T-helper 9 cell (primary cell): ENCODE measurements at regions not wholly inside any gene's neighbourhood (a gene's known extent, or its start where the extent isn't known, plus 50 kb on each side); places are given as distances from the start of the nearest gene placed in this dataset.

Experiments
- DNase-seq: peaks from one replicate; pipeline ENCODE4 v3.0.0-alpha.2; 2020

DNA sequence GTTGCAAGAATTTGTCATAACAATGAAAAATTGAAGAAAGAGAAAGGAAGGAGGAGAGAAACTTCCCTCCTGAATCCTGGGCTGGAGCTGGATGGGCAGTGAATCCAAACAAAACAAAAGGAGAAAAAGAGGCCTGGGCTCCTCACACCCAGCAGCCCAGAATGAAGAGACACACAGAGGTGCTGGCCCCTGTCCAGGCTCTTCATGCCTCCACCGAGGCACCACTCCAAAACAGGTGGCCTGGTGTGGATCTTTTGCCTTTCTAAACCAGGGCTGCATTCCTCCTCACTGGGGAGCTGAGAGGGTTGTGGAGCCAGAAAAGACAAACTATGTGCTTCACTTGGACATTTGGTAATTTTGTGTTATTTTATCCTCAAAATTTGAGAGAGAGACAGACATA, 76.0 kb downstream of the FAM124B start:
- no peak for DNase-seq

DNA sequence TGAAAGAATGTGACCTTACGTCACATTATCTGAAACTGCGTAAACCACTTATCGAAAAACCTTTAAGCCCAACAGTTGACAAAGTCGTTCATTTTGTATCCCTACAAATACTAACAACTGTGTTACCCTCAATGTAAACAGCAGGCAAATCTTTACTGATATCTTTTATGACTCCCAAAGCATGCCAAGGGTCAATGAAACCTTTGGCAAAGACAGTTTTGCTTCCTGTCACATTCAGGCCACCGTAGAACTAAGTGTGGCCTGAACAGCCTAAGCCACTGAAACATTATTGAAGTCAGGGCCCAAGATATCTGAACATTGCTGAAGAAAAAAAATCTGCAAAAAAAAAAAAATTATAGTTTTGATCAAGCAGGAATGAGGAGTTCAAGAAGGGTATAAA, 77.3 kb downstream of the FAM124B start:
- DNase-seq = no peak

DNA sequence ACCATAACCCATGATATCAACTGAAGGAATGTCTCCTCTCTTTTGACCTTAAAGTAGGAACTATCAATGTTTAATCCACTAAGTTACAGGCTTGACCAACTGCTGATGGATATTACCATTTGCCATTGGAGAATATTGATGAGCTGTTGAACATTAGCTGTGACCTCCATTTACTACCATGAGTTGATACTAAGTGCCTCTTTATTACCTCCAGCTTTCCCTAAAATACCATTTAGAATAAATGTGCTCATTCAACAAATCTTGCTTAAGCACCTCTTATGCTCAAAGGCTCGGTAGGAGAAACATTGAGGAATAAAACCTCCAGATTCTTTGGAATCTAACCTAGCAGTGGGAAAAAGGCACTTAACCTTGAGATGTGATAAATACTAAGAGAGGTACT, 81.2 kb downstream of the FAM124B start:
- no peak for DNase-seq

DNA sequence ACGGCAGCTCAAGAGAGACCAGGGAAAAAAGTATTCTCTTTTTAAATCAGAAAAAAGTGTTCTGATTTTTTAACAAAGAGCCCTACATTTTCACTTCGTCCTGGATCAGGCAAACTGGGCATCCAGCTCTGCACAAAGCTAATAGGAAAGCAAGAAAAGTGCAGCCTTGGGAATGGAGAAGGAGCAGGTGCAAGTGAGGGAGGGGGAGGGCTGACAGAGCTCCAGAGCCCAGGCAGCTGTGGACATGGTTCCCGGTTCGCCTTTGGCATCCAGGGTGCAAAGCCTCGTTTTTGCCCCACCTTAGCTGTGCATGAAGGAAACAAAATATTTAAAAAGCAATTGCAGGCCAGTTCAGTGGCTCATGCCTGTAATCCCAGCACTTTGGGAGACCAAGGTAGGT, 82.2 kb downstream of the FAM124B start:
- no peak for DNase-seq

DNA sequence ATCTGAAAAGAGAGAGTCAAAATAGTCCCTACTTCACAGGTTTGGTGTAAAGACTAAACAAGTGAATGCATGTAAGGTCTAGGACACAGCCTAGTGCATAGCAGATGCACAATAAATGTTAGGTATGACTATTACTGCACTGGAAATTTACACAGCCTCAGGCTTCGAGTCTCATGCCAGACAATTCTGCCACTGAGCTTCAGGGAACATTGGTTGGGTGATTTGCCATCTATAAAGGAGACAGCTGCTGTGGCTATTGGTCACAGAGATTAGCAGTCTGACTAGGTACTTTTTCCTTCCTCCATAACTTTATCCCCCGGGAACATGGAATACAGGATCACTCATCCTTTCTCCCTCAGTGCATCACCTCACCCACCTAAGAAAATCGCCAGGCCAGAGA, 89.2 kb downstream of the FAM124B start:
- no peak for DNase-seq

DNA sequence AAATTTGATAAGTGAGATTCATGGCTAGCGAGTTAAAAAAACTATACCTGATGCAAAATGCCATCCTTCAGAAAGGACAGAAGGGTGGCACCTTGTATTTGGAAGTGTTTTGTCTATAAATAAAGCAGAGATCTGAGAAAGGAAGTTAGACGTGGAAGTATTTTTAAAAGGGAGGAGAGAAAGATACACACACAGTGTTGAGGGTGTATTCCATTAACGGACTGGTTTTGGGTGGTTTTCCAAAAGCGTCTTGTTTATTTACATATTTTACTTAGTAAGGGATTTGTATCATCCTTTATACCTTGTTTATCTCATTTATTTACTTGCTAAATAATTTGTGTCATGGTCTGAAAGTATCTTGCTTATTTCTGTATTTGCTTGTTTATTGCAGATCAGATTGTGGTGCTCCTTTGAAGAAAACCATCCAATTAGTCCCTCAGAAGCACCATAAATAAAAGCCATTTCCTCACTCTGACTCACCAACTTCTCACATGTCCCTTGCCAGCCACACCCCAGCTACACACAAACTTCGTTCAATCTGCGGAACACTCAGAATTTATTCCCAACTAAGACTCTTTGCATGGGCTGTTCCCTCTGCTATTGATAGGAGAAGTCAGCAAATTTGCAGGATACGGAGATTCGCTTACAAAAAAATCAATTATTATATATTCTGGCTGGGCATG, 90.8 kb downstream of the FAM124B start:
- DNase-seq = no peak

DNA sequence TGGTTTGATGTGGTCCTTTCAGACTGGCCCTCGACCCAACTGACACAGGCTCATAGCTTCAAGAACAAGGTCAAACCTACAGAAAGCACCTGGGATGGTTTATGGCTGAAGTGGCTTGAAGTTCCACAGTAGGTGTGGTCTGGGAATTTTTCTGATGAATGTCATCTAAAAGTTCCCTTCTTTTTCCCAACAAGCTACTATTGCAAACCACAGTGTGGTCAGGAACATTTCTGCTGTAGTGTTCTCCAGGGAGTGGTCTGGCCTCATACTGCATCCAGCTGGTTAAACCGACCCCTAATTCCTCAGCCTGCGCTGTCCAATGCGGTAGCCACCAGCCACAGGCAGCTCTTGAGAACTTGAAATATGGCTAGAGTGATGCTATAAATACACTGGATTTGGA, 92.7 kb downstream of the FAM124B start:
- DNase-seq = no peak

DNA sequence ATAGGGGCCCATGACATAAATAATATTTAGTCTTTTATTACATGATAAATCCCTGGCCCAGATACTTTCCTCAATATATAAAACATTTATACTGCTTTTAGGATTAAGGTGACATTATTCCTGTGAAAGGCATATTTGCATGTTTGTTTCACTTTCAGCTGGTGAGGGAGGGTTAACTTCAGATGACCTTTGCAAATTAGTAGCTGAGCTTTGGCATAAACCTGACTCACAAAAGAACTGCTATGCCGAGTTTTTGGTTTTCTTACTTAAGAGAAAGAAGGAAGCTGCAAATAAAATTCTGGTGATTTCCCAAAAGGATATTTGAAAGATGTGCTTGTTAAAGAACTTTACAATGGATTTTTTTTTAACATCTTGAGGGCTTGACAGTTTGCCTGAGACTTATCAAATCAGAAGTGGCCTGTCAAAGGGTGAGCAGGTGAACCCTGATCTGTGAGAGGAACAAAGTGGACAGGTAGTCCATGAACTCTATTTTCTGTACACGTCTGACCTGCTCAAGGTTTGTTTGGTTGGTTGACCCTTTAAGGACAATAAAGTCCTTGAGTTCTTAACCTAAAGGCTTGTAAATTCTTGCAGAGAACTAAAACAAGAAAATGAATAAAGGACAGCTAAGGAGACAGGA, 93.5 kb downstream of the FAM124B start:
- no peak for DNase-seq

DNA sequence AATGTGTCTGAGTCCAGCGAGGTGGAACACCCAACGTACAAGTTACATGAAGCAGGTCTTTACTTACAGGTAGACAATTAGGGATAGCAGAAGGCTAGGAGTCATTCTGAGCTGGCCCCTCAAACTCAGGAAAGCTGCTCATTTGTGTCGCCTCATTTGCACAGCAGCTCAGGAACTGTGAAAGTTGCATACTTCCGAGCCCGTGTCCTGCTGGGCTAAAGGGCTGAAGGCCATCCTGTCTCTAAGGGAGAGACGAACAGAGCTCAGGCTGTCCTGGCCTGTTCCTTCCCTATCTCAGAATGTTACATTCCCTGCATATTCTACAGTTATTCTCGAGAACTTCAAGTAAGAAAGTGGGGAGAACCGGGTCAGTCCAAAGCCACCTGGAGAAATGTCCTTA, 99.0 kb downstream of the FAM124B start:
- no peak for DNase-seq

DNA sequence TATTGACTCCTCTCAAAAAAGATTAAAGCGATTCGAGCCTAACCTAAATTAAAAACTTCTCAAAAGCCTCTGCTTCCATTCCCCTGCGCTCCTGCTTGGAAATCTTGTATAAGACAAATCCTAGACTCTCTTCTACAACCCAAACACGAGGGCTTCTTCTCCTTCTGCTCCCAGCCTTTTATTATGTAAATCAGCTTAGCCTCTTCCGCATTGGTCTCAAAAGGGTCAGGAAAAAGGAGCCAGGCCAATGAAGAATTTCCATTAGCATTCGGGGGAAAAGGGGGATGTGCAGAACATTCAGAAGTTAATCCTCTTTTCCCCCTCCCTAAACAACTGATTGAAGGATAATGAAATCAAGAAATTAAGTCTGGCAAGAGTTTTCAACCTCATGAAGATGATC, 107.9 kb downstream of the FAM124B start:
- DNase-seq = no peak

DNA sequence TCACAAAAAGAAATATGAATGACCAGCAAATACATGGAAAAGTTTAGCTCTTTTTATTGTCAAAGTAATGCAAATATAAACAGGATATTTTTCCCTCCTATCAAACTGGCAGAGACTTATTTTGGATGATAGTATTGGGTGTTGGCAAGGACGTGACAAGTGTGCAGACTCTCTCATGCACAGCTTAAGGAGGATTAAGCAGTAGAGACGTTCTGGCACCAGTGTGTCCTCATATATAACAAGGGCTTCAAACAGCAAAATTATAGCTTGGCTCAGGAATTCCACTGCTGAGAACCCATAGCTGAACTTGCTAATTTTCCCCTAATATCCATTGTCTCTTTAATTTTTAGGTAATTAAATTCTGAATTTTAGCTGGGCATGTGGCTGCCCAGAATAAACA, 114.4 kb downstream of the FAM124B start:
- DNase-seq = no peak

DNA sequence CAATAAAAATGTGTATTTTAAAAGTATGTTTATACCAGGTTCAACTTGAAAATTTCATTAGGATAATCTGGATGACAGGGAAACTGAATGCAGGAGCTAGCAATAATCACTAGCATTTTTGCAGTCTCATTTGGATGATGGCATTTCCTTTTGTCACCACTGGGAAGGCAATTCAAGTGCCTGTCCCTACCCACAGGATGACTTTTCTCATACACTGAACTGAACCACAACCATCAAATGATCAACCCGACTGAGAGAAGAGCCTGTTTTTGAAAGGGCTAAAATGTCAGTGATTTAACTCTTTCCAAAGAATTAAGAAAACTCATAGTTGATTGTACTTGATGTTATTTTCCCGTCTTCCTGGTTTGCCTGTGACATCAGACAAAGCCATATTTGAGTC, 115.0 kb downstream of the FAM124B start:
- no peak for DNase-seq

DNA sequence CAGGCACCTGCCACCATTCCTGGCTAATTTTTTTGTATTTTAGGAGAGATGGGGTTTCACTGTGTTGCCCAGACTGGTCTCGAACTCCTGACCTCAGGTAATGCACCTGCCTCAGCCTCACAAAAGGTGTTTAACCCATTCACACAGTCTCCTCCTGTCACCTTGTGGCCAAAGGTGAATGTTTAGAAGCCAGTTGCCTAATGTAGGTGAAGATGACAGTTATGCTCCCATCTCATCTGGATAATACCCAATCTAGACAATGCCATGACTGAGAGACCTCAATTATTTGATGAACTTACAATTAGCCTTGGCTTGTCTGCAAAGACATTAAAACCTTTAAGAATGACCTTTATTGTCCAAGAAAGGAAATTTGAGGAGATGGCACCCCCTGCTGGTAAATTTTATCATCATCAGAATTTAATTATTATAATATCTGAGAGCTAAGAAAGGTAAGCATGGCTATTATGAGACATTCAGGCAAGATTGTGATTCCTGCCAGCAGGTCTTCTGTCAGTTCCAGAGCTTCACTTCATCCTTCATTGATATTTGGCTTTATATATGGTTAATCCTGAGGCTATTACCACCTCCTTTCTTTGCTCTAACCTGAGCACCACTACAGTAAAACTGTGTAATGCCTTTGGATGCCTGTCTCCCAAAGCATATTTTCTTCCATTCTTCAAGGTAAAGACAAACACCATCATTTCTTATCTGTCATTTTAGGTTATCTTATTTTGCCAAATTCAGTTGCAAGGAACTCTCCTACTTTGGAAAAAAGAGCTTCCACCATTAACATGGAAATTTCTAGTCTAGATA, 117.6 kb downstream of the FAM124B start:
- DNase-seq = peak; percentile 4

DNA sequence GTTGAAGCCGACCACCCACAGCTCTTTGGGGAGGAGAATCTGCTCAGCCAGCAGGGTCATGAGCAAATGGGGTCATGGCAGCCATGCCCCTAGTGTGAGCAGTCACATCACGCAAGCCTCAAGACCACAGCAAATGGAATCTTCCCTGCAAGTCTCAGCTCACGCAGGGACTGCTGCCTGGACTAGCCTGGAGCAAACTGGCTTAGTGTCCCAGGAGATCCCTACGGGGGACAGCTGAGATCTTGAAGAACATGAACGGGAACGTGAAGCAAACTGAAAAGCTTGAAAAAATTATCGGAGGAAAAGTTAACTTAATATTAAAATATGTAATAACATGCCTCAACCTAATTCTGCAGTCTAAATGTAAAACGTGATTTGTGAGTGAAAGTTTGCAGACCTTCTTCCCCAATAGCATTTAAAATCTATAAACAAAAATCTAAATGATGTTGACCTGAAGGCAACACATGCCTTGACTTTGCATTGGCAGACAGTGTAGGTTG, 118.4 kb downstream of the FAM124B start:
- DNase-seq = no peak

DNA sequence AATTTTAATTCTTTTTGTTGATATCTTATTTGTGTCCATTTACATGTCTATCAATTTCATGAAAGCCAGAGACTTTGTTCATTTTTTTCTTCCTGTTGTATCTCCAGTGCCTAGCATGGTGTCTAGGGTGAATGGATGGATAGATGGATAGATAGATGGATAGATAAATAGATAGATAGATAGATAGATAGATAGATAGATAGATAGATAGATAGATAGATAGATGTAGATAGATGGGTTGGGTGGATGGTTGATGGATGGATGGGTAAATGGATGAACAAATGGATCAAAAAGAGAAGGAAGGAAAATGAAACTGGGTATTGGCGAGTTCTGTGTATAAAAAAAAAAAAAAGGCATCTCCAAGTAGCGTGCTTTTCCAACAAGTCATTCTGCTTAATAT, 120.5 kb downstream of the FAM124B start:
- no peak for DNase-seq

DNA sequence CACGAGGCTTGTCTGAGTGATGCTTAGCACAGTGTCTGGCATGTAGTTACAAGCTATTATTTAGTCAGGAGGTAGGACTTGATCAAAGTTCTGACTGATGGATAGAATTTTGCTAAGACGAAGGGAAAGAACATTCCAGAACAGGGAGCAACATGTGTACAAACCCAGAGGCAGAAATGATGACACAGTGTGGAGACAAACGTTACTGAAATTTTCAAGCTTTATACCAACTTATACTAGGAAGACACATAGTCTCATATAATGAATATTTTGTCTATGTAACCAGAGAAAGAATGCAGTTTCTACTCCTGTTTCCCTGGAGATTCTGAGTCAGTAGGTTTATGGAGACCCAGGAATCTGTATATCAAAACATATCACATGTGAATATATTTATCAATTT, 123.4 kb downstream of the FAM124B start:
- DNase-seq = no peak

DNA sequence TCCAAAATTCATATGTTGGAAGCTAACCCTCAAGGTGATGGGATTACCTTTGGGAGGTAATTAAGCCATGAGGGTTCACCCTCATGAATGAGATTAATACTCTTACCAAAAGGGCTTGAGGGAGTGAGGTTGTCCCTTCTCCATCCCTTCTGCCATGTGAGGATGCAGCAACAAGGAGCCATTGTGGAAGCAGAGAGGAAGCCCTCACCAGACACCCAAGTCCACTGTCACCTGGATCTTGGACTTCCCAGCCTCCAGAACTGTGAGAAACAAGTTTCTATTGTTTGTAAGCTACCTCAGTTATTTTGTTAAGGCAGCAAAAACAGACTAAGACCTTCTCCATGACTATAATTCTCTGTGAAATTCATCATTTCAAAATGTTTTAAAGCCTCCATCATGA, 125.7 kb downstream of the FAM124B start:
- no peak for DNase-seq

DNA sequence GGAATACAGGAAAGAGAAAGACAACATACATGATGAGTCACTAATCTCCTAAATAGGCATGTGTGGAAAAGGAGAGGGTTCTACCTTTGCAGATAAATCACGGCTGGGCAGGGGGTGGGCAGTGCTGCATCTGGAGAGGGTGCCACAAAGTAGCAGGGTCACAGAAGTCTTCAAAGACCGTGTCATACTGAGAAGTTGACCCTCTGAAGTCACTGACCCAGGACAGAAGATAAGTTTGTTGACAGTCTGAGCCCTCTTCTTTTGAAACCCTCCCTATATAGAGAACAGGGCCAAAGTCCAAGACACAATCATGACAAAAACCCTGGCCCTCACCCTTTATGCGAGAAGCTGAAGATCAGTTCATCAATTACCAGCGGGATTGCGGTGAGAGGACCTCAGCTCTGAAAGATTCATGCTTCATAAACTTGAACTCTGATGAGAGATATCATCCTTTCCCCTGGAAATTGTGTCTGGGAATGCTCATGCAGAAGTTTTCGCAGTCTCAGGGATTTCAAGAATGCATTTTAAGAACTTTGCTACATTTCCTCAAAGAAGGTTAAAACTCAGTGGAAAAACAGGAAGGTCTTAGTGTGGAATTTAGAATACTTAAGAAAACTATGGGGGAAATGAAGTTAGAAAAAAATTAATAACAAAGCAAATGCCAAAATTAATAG, 129.5 kb downstream of the FAM124B start:
- no peak for DNase-seq

DNA sequence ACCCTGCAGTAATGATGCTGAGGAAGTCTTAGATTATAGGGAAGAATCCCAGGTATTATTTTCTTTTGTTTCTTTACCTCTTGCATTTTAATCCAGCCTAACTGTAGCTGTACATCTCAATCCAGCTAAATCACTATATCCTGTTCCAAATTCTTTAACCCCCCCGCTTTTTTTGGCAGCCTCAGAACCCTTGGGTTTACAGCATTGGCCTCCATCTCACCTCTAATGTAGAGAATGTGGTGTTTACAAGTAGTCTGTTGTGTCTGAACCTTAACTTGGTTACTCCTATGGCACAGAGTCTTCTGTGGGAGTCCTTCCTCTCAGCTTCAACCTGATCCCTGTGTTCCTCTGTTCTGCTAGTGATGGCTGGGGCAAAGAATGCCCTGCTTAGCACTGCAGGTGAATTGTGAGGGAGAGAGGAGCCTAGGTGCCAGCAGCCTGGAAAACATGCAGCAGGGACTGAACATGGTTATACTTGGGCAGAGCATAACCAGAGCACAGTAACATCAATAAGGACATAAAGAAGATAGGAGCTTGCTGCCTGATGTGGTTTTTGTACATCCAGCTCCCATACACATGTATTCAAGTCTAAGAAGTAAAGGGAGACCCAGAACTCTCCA, 130.2 kb downstream of the FAM124B start:
- DNase-seq = no peak

DNA sequence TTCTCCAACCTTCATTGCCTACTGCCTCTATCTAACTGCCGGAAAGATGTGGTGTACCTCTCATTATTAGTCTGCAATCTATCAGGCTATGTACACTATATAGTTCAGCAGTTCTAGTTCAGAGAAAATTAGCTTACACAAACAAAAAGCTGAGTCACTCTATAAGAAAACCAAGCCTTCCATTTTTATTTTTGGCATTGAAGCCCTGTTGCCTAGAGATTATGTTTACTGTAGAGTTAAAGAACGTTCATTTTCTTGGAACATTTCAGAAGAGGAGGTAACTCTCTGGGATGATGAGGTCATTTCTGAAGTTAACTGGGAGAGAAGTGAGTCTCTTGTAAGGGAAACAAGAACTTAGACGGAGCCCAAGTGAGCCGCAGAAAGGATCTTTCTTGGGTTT, 133.5 kb downstream of the FAM124B start:
- no peak for DNase-seq

DNA sequence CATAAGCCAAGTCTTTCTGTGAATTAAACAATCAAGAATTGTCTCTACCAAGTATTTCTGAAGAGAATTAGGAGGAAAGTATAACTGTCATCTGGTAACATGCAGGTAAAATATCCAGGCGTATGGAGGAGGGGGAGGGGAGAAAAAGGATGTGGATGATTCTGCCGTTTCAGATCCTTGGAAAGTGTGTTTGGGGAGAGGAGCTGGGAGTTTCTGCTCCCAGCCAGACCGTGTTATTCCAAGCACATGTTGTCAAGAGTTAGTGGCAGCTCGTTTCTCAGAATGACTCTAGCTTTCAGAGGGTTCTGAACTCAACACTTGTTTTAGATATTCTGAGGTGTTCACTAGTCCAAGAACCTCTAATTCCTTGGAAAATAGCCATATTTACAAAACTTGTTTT, 137.6 kb downstream of the FAM124B start:
- DNase-seq = no peak

DNA sequence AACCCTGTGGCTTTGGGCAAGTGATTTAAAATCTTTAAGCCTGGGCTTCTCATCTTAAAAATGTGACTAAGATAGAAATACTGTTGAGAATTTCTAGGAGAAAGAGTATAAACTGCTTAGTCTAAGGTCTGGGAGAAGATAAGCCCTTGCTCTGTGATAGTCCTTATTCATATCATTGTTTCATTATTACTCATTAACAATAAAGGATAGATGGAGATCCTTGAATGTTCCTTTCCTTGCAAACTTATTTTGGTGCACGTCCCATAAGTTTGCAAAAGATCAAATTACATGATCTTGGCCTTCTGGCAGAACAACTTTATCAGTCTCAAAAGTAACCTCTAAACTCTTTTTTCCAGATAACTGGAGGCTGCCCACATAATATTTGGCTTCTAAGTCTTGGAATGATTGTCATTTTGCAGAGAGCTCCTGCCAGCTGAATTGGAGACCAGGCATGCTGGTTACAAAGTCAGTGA, 138.3 kb downstream of the FAM124B start:
- DNase-seq = no peak

DNA sequence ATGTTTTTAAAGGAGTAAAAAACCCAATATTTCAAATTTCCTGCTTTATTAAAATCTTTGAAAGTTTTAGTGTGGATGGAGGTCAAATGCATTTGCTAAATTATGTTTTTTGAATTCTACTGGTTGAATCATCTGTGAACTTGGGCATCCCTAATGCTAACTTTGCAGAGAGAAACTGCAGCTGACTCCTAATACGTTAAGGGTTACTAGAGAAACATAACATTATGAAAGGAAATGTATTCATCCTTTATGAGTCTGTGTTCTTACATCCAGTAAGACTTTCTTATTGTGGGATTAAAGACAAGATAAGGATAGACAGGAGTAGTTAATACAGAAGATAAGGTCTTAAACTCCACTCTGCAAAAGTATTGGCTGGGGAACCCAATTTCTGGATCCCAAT, 140.6 kb downstream of the FAM124B start:
- no peak for DNase-seq
